DOHH2 (cell line): ENCODE measurements at regions not wholly inside any gene's neighbourhood (a gene's known extent, or its start where the extent isn't known, plus 50 kb on each side); places are given as distances from the start of the nearest gene placed in this dataset.

Experiments used
- CTCF ChIP-seq: fragments of 200-600 bp; sonication (generic); IDR thresholded peaks from one replicate; pipeline ENCODE4 v1.5.1; 2014; ENCODE audit warnings: antibody characterized with exemption, mild to moderate bottlenecking, low read depth, low read length; ENCODE audit not compliant: poor library complexity, severe bottlenecking
- EZH2phosphoT487 ChIP-seq: fragments of 200-600 bp; sonication (generic); IDR thresholded peaks from 2 replicates; pipeline ENCODE4 v1.6.1; 2017; ENCODE audit warnings: borderline replicate concordance, mild to moderate bottlenecking, antibody characterized with exemption, low read length, moderate library complexity, mixed read lengths

- TF ChIP-seq CTCF (no peak), EZH2phosphoT487 (no peak)
Measured at GRCh38 chr2:120815292-120815691, 79.6 kb downstream of the GLI2 start.
